ENCODE measurements at regions not wholly inside any gene's neighbourhood (a gene's known extent, or its start where the extent isn't known, plus 50 kb on each side); places are given as distances from the start of the nearest gene placed in this dataset.
"Not testable (repeated sequence)": the region's sequence is repeated elsewhere in the genome, so short reads cannot be mapped to it uniquely, and the experiment has no call there.

DNA sequence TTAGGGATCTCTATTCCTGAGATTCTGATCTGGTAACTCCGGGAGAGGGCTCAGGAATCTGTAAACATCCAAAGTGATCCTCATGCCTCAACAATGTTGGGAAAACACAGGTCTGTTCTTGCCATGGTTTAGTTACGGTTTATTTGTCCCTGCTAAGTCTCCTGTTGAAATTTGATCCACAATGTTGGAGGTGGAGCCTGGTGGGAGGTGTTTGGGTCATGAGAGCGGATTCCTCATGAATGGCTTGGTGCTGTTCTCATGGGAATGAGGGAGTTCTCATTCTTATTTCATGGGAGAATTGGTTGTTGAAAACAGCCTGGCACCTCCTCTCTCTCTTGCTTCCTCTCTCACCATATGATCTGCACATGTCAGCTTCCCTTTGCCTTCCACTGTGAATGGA lies 608.6 kb upstream of the GOT2 start:
- Histone ChIP-seq H3K9ac (ENCODE audit: low read depth in 1 of 3, low read length in 3 of 3) (no peak overlapping the region), H3K36me3 (ENCODE audit: control insufficient read depth in 3 of 3, insufficient read depth in 3 of 3, low read length in 3 of 3) (no peaks in the 10 kb centered on the region)

DNA sequence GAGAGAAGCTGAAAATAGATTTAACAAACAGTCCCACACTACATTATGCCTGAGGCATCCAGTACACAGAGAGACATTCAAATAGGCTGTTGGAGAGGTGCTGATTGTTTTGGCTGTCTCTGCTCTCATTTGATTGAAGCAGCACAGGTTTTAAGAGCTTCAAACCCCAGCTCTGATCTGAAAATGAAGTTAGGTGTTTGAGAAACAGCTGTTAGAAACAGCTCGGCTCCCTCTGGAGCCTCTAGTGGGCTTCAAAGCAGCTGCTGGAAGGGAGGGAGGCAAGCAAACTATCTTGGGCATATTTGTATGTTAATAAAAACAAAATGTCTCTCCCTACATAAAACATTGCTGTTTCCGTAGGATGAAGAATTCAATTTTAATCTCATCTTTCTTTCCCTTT lies 607.3 kb upstream of the GOT2 start:
- Histone ChIP-seq H3K27ac (ENCODE audit: low read depth, low read length) (no peak overlapping the region), H3K4me1 (ENCODE audit: control insufficient read depth in 3 of 3, insufficient read depth in 3 of 3, low read length in 3 of 3) (no peaks in the 10 kb centered on the region), H3K9ac (ENCODE audit: low read depth in 1 of 3, low read length in 3 of 3) (no peak overlapping the region), H3K9me3 (ENCODE audit: control insufficient read depth in 3 of 3, low read length in 3 of 3) (no peaks in the 10 kb centered on the region), H3K27me3 (ENCODE audit: control insufficient read depth in 3 of 3, insufficient read depth in 3 of 3, low read length in 3 of 3) (peaks cover 0 to 2% (median 0%) of the 10 kb centered on the region in 3 donors), H3K36me3 (ENCODE audit: control insufficient read depth in 3 of 3, insufficient read depth in 3 of 3, low read length in 3 of 3) (no peaks in the 10 kb centered on the region), H3K4me3 (ENCODE audit: low read length in 3 of 3) (no peak overlapping the region)

More for the DNA sequence above, 608.6 kb upstream of the GOT2 start:
- H3K9me3 ChIP-seq (ENCODE audit: control insufficient read depth in 3 of 3, low read length in 3 of 3), result no peaks in the 10 kb centered on the region
- no peak overlapping the region for H3K4me3 ChIP-seq (ENCODE audit: low read length in 3 of 3)
- H3K27ac ChIP-seq (ENCODE audit: low read depth, low read length), result no peak overlapping the region
- H3K27me3 ChIP-seq (ENCODE audit: control insufficient read depth in 3 of 3, insufficient read depth in 3 of 3, low read length in 3 of 3), result peaks cover 0 to 2% (median 0%) of the 10 kb centered on the region in 3 donors
- H3K4me1 ChIP-seq (ENCODE audit: control insufficient read depth in 3 of 3, insufficient read depth in 3 of 3, low read length in 3 of 3), result no peaks in the 10 kb centered on the region

DNA sequence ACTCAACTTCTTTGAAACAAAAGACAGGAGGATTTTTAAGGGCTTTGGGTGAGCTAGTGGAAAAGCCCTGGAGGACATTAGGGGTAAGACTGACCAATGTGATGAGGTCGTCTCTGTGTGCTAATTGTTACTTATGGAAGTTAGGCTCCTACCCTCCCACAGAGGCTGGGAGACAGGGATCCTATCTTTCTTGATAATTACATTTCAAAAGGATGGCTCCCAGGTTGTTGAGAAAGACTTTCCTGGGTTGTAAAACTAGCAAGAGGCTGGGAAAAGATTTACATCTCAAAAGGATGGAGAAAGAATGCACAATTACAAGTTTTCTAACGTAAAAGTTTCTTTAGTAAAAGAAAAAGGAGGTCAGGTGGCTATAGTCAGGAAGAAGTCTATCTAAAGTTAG lies 605.8 kb upstream of the GOT2 start:
- H3K9ac ChIP-seq (ENCODE audit: low read depth in 1 of 3, low read length in 3 of 3), result no peak overlapping the region
- no peaks in the 10 kb centered on the region for H3K9me3 ChIP-seq (ENCODE audit: control insufficient read depth in 3 of 3, low read length in 3 of 3)
- no peak overlapping the region for H3K27ac ChIP-seq (ENCODE audit: low read depth, low read length)
- no peaks in the 10 kb centered on the region for H3K4me1 ChIP-seq (ENCODE audit: control insufficient read depth in 3 of 3, insufficient read depth in 3 of 3, low read length in 3 of 3)
- no peaks in the 10 kb centered on the region for H3K36me3 ChIP-seq (ENCODE audit: control insufficient read depth in 3 of 3, insufficient read depth in 3 of 3, low read length in 3 of 3)
- peaks cover 0 to 2% (median 0%) of the 10 kb centered on the region in 3 donors for H3K27me3 ChIP-seq (ENCODE audit: control insufficient read depth in 3 of 3, insufficient read depth in 3 of 3, low read length in 3 of 3)
- H3K4me3 ChIP-seq (ENCODE audit: low read length in 3 of 3), result no peak overlapping the region

DNA sequence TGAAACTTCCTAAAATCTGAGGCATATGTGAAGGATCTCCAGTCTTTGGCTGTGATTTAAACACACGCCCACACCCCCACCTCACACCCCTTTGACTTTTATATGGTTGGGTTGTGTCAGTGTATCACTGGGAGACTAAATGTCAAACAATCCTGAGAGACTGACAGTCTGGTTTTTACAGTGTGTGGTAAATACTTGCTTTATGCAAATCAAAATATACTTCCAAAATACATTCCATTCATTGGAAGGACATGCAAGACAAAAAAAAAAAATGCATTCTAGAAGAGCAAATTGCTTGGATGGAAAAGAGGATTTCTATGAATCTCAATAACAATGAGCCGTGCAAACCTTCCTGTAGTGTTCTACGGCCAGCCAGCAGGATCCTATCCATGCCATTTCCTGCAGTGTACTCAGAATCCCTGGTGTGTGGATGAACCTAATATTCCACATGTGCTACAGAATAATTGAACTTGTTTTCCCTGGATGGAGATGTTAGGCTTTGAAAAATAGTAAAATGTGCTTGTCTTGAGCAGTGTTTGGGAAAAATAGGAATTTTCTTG lies 602.1 kb upstream of the GOT2 start:
- Histone ChIP-seq H3K36me3 (ENCODE audit: control insufficient read depth in 3 of 3, insufficient read depth in 3 of 3, low read length in 3 of 3) (no peaks in the 10 kb centered on the region), H3K9me3 (ENCODE audit: control insufficient read depth in 3 of 3, low read length in 3 of 3) (no peaks in the 10 kb centered on the region), H3K4me3 (ENCODE audit: low read length in 3 of 3) (no peak overlapping the region)

DNA sequence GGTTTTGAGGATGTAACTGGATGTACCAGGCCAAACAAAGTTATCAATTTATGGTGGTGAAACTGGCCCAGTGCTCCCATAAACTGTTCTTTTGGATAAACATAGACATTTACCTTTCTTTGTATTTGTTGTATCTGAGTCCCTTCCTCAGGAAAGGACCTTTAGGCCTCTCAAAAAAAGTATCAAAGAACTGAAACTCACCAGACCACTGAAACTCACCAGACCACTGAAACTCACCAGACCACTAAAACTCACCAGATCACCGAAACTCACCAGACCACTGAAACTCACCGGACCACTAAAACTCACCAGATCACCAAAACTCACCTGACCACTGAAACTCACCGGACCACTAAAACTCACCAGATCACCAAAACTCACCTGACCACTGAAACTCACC lies 597.6 kb upstream of the GOT2 start:
- H3K27ac ChIP-seq (ENCODE audit: low read depth, low read length); H3K4me1 ChIP-seq (ENCODE audit: control insufficient read depth in 3 of 3, insufficient read depth in 3 of 3, low read length in 3 of 3); H3K36me3 ChIP-seq (ENCODE audit: control insufficient read depth in 3 of 3, insufficient read depth in 3 of 3, low read length in 3 of 3); H3K9ac ChIP-seq (ENCODE audit: low read depth in 1 of 3, low read length in 3 of 3); H3K9me3 ChIP-seq (ENCODE audit: control insufficient read depth in 3 of 3, low read length in 3 of 3); H3K4me3 ChIP-seq (ENCODE audit: low read length in 3 of 3); H3K27me3 ChIP-seq (ENCODE audit: control insufficient read depth in 3 of 3, insufficient read depth in 3 of 3, low read length in 3 of 3): not testable (repeated sequence)

More for the DNA sequence above, 602.1 kb upstream of the GOT2 start:
- Histone ChIP-seq H3K27me3 (ENCODE audit: control insufficient read depth in 3 of 3, insufficient read depth in 3 of 3, low read length in 3 of 3) (peaks cover 0 to 2% (median 0%) of the 10 kb centered on the region in 3 donors), H3K27ac (ENCODE audit: low read depth, low read length) (no peak overlapping the region), H3K9ac (ENCODE audit: low read depth in 1 of 3, low read length in 3 of 3) (no peak overlapping the region), H3K4me1 (ENCODE audit: control insufficient read depth in 3 of 3, insufficient read depth in 3 of 3, low read length in 3 of 3) (no peaks in the 10 kb centered on the region)

DNA sequence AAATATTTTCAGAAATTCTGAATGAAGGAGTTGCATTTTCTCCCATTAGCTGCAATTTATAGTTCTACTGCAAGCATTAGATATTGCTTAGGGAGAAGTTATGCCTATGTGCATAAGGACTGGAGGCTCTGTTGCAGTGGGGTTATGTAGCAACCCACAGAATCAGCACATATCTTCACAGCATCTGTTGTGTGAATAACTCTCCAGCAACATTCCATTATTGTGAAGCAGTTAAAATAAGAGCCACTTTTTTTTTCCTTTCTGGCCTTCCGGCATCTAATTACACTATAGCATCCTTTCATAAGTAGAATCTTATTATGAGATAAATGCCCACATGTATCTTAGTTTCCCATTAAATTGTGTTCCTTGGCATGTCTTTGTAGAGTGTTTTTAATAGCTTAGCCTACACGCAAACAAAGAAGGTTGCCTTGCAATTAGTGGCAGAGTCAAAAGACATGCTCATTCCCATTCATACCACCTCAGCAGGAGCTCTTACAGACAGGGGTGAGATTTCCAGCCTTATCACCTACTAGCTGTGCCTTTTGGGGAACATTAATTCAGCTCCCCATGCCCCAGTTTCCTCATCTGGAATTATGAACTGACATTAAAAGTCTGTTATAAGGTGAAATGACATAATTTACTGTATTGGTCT lies 596.0 kb upstream of the GOT2 start:
- no peaks in the 10 kb centered on the region for H3K36me3 ChIP-seq (ENCODE audit: control insufficient read depth in 3 of 3, insufficient read depth in 3 of 3, low read length in 3 of 3)
- no peak overlapping the region for H3K4me3 ChIP-seq (ENCODE audit: low read length in 3 of 3)
- peaks cover 0 to 3% (median 0%) of the 10 kb centered on the region in 3 donors for H3K27me3 ChIP-seq (ENCODE audit: control insufficient read depth in 3 of 3, insufficient read depth in 3 of 3, low read length in 3 of 3)
- H3K4me1 ChIP-seq (ENCODE audit: control insufficient read depth in 3 of 3, insufficient read depth in 3 of 3, low read length in 3 of 3), result no peaks in the 10 kb centered on the region
- H3K9ac ChIP-seq (ENCODE audit: low read depth in 1 of 3, low read length in 3 of 3), result no peak overlapping the region
- no peaks in the 10 kb centered on the region for H3K9me3 ChIP-seq (ENCODE audit: control insufficient read depth in 3 of 3, low read length in 3 of 3)
- no peak overlapping the region for H3K27ac ChIP-seq (ENCODE audit: low read depth, low read length)

DNA sequence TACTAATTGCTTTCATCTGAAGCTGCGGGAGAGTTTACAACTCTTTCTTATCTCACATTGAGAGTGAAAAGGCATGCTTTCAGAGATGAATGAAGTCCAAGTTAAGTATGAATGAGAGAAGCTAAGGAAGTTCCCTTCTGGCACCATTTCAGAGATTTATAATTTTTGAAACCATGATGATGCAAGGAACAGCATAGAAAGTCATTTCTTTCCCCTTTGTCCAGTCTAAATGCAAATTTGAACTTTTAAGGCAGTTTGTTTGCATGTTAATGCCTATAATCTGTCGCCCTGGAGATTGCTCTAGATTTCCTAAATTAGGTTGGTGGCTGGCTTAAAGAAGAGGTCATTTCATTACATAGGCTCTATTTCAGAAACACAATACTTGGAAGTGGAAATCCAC lies 594.8 kb upstream of the GOT2 start:
- Histone ChIP-seq H3K4me1 (ENCODE audit: control insufficient read depth in 3 of 3, insufficient read depth in 3 of 3, low read length in 3 of 3) (no peaks in the 10 kb centered on the region), H3K4me3 (ENCODE audit: low read length in 3 of 3) (no peak overlapping the region), H3K9ac (ENCODE audit: low read depth in 1 of 3, low read length in 3 of 3) (no peak overlapping the region), H3K27ac (ENCODE audit: low read depth, low read length) (no peak overlapping the region), H3K27me3 (ENCODE audit: control insufficient read depth in 3 of 3, insufficient read depth in 3 of 3, low read length in 3 of 3) (peaks cover 0 to 3% (median 0%) of the 10 kb centered on the region in 3 donors), H3K9me3 (ENCODE audit: control insufficient read depth in 3 of 3, low read length in 3 of 3) (no peaks in the 10 kb centered on the region), H3K36me3 (ENCODE audit: control insufficient read depth in 3 of 3, insufficient read depth in 3 of 3, low read length in 3 of 3) (no peaks in the 10 kb centered on the region)

DNA sequence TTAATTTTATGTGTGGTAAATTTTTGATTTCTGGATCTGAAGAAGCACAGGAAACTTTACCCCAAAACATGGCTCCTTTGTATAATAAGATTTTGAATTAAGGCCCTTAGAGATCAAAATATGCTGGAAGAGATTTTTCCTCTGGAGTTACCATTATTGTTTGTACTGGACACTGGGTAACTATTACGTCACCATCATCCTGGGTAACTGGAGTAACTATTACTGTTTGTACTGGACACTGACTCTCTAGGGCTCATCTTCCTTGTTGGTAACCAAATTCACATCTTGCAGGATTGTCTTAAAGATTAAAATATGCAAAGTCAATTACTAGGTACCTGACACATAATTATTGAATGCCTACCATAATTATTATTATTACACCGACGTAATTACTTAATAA lies 593.8 kb upstream of the GOT2 start:
- H3K9me3 ChIP-seq (ENCODE audit: control insufficient read depth in 3 of 3, low read length in 3 of 3), result no peaks in the 10 kb centered on the region
- H3K27me3 ChIP-seq (ENCODE audit: control insufficient read depth in 3 of 3, insufficient read depth in 3 of 3, low read length in 3 of 3), result peaks cover 0 to 3% (median 0%) of the 10 kb centered on the region in 3 donors
- no peaks in the 10 kb centered on the region for H3K36me3 ChIP-seq (ENCODE audit: control insufficient read depth in 3 of 3, insufficient read depth in 3 of 3, low read length in 3 of 3)
- no peaks in the 10 kb centered on the region for H3K4me1 ChIP-seq (ENCODE audit: control insufficient read depth in 3 of 3, insufficient read depth in 3 of 3, low read length in 3 of 3)
- H3K4me3 ChIP-seq (ENCODE audit: low read length in 3 of 3), result no peak overlapping the region
- H3K9ac ChIP-seq (ENCODE audit: low read depth in 1 of 3, low read length in 3 of 3), result no peak overlapping the region
- H3K27ac ChIP-seq (ENCODE audit: low read depth, low read length), result no peak overlapping the region

DNA sequence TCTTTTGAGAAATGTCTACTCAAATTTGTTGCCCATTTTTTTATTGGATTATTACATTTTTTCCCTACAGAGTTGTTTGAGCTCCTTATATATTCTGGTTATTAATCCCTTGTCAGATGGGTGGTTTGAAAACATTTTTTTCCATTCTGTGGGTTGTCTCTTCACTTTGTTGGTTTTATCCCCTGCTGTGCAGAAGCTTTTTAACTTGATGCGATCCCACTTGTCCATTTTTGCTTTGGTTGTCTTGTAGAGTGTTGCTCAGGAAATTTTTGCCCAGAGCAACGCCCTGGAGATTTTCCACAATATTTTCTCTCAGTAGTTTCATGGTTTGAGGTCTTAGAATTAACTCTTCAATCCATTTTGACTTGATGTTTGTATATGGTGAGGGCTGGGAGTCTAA lies 592.8 kb upstream of the GOT2 start:
- Histone ChIP-seq H3K4me1 (ENCODE audit: control insufficient read depth in 3 of 3, insufficient read depth in 3 of 3, low read length in 3 of 3) (no peaks in the 10 kb centered on the region), H3K9me3 (ENCODE audit: control insufficient read depth in 3 of 3, low read length in 3 of 3) (no peaks in the 10 kb centered on the region), H3K4me3 (ENCODE audit: low read length in 3 of 3) (no peak overlapping the region), H3K27ac (ENCODE audit: low read depth, low read length) (no peak overlapping the region), H3K27me3 (ENCODE audit: control insufficient read depth in 3 of 3, insufficient read depth in 3 of 3, low read length in 3 of 3) (peaks cover 0 to 3% (median 0%) of the 10 kb centered on the region in 3 donors), H3K36me3 (ENCODE audit: control insufficient read depth in 3 of 3, insufficient read depth in 3 of 3, low read length in 3 of 3) (no peaks in the 10 kb centered on the region), H3K9ac (ENCODE audit: low read depth in 1 of 3, low read length in 3 of 3) (no peak overlapping the region)

DNA sequence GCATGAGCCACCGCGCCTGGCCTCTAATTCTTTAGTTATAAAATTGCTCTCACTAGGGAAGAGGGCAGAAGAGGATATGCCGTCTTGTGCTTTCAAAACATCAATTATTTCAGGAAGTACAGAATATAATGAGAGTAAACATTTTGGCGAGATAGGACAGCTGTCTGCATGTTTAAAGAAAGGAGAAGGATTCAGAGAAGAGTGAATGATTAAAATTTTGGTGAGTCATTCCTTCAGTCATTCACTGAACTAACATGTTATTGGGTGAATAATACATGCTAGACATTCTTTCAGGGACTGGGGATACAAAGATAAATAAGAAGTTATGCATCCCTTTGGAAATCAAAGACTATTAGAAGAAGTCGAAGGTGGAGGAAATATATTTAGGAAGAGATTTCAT lies 590.3 kb upstream of the GOT2 start:
- H3K27ac ChIP-seq (ENCODE audit: low read depth, low read length), result no peak overlapping the region
- H3K36me3 ChIP-seq (ENCODE audit: control insufficient read depth in 3 of 3, insufficient read depth in 3 of 3, low read length in 3 of 3), result no peaks in the 10 kb centered on the region
- no peak overlapping the region for H3K4me3 ChIP-seq (ENCODE audit: low read length in 3 of 3)
- no peak overlapping the region for H3K9ac ChIP-seq (ENCODE audit: low read depth in 1 of 3, low read length in 3 of 3)
- no peaks in the 10 kb centered on the region for H3K4me1 ChIP-seq (ENCODE audit: control insufficient read depth in 3 of 3, insufficient read depth in 3 of 3, low read length in 3 of 3)
- no peaks in the 10 kb centered on the region for H3K9me3 ChIP-seq (ENCODE audit: control insufficient read depth in 3 of 3, low read length in 3 of 3)
- H3K27me3 ChIP-seq (ENCODE audit: control insufficient read depth in 3 of 3, insufficient read depth in 3 of 3, low read length in 3 of 3), result peaks cover 0 to 3% (median 0%) of the 10 kb centered on the region in 3 donors
